GM12878 (cell line): ENCODE measurements at regions not wholly inside any gene's neighbourhood (a gene's known extent, or its start where the extent isn't known, plus 50 kb on each side); places are given as distances from the start of the nearest gene placed in this dataset.
A peak's percentile ranks its signal among the peaks of the same experiment; 100 is the strongest.

ENCODE experiments used
- ATAC-seq: fragments of 200-7000 bp; cut with Tn5 transposase; 3 replicates; pipeline ENCODE4 v1.9.1; 2020; ENCODE audit warnings: mild to moderate bottlenecking, moderate library complexity
- BruUV-seq: library from RNA; stranded (reverse); fragments of 400-500 nt; replicated peaks from 2 replicates; lab custom pipeline; 2021; lab: Mats Ljungman, UMichigan
- CTCF ChIA-PET: fragments of 300-600 bp; sonication (Branson Sonifier 250); formaldehyde crosslinking; extraction: SDS; loops from one replicate; lab custom pipeline; 2021; ENCODE audit warnings: inconsistent platforms; lab: Yijun Ruan, JAX
- POLR2A ChIA-PET: fragments of 350-600 bp; formaldehyde crosslinking; extraction: SDS; loops from one replicate; lab custom pipeline; 2021; ENCODE audit warnings: inconsistent platforms; lab: Charles Lee
- RAD21 ChIA-PET: fragments of 300-600 bp; sonication (Branson Sonifier 250); formaldehyde crosslinking; loops from one replicate; lab custom pipeline; 2023; ENCODE audit warnings: antibody characterized with exemption; ENCODE audit not compliant: unreplicated experiment; lab: Charles Lee
- SMC1A ChIA-PET: fragments of 300-600 bp; sonication (Branson Sonifier 250); formaldehyde crosslinking; loops from one replicate; lab custom pipeline; 2023; ENCODE audit not compliant: unreplicated experiment, uncharacterized antibody; lab: Charles Lee
- DNase-seq: peaks from one replicate; pipeline ENCODE4 v3.0.0-alpha.2; 2011; ENCODE audit warnings: low read depth, low spot score
- FAIRE-seq: peaks from 3 replicates; lab custom pipeline; 2011; peaks lifted over from hg19 to GRCh38; lab: Jason Lieb, UNC
- H2AFZ ChIP-seq: 2 replicates; pipeline ENCODE4 v1.6.0; 2011; ENCODE audit warnings: low read depth, low read length, control low read depth; ENCODE audit not compliant: control insufficient read depth
- H3K27ac ChIP-seq: 2 replicates; pipeline ENCODE4 v1.5.1; 2011; ENCODE audit warnings: control low read depth; ENCODE audit not compliant: control insufficient read depth, insufficient read depth
- H3K27me3 ChIP-seq, 2 experiments: replicated peaks in 1 of 2; 2 replicates each; pipeline versions ENCODE4 v1.6.0 to v1.6.1; 2011; ENCODE audit warnings: low read length in 1 of 2; ENCODE audit not compliant: control insufficient read depth in 2 of 2, insufficient read depth in 2 of 2
- H3K36me3 ChIP-seq, 2 experiments: 2 replicates each; pipeline ENCODE4 v1.5.1; 2011; ENCODE audit warnings: low read length in 1 of 2; ENCODE audit not compliant: control insufficient read depth in 2 of 2, insufficient read depth in 2 of 2
- H3K4me1 ChIP-seq: 2 replicates; pipeline ENCODE4 v1.6.1; 2011; ENCODE audit warnings: mild to moderate bottlenecking, low read length, moderate library complexity, mixed read lengths; ENCODE audit not compliant: control insufficient read depth, insufficient read depth
- H3K4me2 ChIP-seq: 2 replicates; pipeline ENCODE4 v1.6.0; 2011; ENCODE audit warnings: control low read depth; ENCODE audit not compliant: control insufficient read depth, insufficient read depth
- H3K4me3 ChIP-seq: fragments of 200-600 bp; sonication (generic); 2 replicates; pipeline ENCODE4 v1.5.1; 2016
- H3K79me2 ChIP-seq: 2 replicates; pipeline ENCODE4 v1.6.0; 2011; ENCODE audit warnings: low read length; ENCODE audit not compliant: control insufficient read depth, insufficient read depth
- H3K9ac ChIP-seq: 2 replicates; pipeline ENCODE4 v1.8.0; 2011; ENCODE audit warnings: low read length, control low read depth, mixed read lengths; ENCODE audit not compliant: control insufficient read depth, insufficient read depth
- H3K9me3 ChIP-seq: replicated peaks from 3 replicates; pipeline ENCODE4 v1.5.1; 2011; ENCODE audit warnings: mild to moderate bottlenecking, low read length; ENCODE audit not compliant: control insufficient read depth, insufficient read depth
- H4K20me1 ChIP-seq: 2 replicates; pipeline ENCODE4 v1.6.0; 2011; ENCODE audit not compliant: control insufficient read depth, insufficient read depth
- BCL11A ChIP-seq: IDR thresholded peaks from 2 replicates; pipeline ENCODE4 v1.6.1; 2011; ENCODE audit warnings: low read depth, low read length
- DPF2 ChIP-seq: fragments of 450-650 bp; IDR thresholded peaks from 2 replicates; pipeline ENCODE4 v1.6.1; 2017; ENCODE audit warnings: mild to moderate bottlenecking
- EED ChIP-seq: sonication (generic); IDR thresholded peaks from 2 replicates; pipeline ENCODE4 v1.6.1; 2016; ENCODE audit warnings: antibody characterized with exemption, low read depth
- ETV6 ChIP-seq, 2 experiments: fragments of 450-650 bp in 1 of 2; IDR thresholded peaks in 1 of 2; conservative IDR thresholded peaks in 1 of 2; 2 replicates each; pipeline ENCODE4 v1.6.1; 2014; ENCODE audit warnings: antibody characterized with exemption in 1 of 2, borderline replicate concordance in 1 of 2, low read depth in 1 of 2, mild to moderate bottlenecking in 1 of 2, moderate library complexity in 1 of 2
- HDAC6 ChIP-seq: fragments of 200-600 bp; sonication (generic); IDR thresholded peaks from one replicate; pipeline ENCODE4 v1.8.0; 2017; ENCODE audit warnings: antibody characterized with exemption; ENCODE audit not compliant: unreplicated experiment
- LARP7 ChIP-seq: fragments of 450-650 bp; IDR thresholded peaks from 2 replicates; pipeline ENCODE4 v1.6.1; 2017; ENCODE audit warnings: mild to moderate bottlenecking
- MTA3 ChIP-seq: IDR thresholded peaks from 2 replicates; pipeline ENCODE4 v1.6.1; 2012; ENCODE audit warnings: low read length, inconsistent platforms, borderline replicate concordance
- NRF1 ChIP-seq: conservative IDR thresholded peaks from 2 replicates; pipeline ENCODE4 v1.6.1; 2011; ENCODE audit warnings: mild to moderate bottlenecking, low read depth, low read length, improper control_type of control experiment
- POLR2A ChIP-seq: IDR thresholded peaks from 2 replicates; pipeline ENCODE4 v1.6.1; 2011; ENCODE audit warnings: low read depth, mild to moderate bottlenecking, low read length
- RUNX3 ChIP-seq: IDR thresholded peaks from 2 replicates; pipeline ENCODE4 v1.6.1; 2012; ENCODE audit warnings: low read length, inconsistent platforms
- SIX5 ChIP-seq: IDR thresholded peaks from 2 replicates; pipeline ENCODE4 v1.6.1; 2011; ENCODE audit warnings: mild to moderate bottlenecking, low read depth, low read length, moderate library complexity; ENCODE audit not compliant: severe bottlenecking
- SUPT20H ChIP-seq: IDR thresholded peaks from 2 replicates; pipeline ENCODE4 v1.6.1; 2011; ENCODE audit warnings: low read depth, mild to moderate bottlenecking, low read length, moderate library complexity, borderline replicate concordance; ENCODE audit not compliant: control insufficient read depth
- WGBS: methylation state at CpG from one replicate; pipeline ENCODE4 v1.1.6; 2016; ENCODE audit warnings: low lambda C conversion rate; ENCODE audit not compliant: insufficient replicate concordance, insufficient coverage; ENCODE audit errors: missing lambda C conversion rate; 5-methylcytosine and 5-hydroxymethylcytosine counted together
- in situ Hi-C: fragments of 300-500 bp; cut with MboI; formaldehyde crosslinking; loops from 9 replicates; pipeline ENCODE4 v1.14.3; 2018; ENCODE audit warnings: mixed read lengths
- intact Hi-C: fragments of 100-400 bp; cut with micrococcal nuclease; formaldehyde crosslinking; loops from one replicate; pipeline ENCODE4 v1.14.2; 2022; ENCODE audit not compliant: unreplicated experiment
- TF ChIP-seq, protein P1 (sequence below): IDR thresholded peaks from 2 replicates; pipeline ENCODE4 v1.6.1; 2011; ENCODE audit warnings: low read depth, mild to moderate bottlenecking, low read length, moderate library complexity, borderline replicate concordance; ENCODE audit errors: extremely low read depth
- TF ChIP-seq, protein P2 (sequence below): fragments of 450-650 bp; IDR thresholded peaks from 2 replicates; pipeline ENCODE4 v1.6.1; 2016; ENCODE audit warnings: mild to moderate bottlenecking

- Histone ChIP-seq H3K79me2 (no peaks in the 10 kb centered on the region), H2AFZ (no peak overlapping the region), H3K9me3 (no peaks in the 10 kb centered on the region), H4K20me1 (no peaks in the 10 kb centered on the region), H3K9ac (no peak overlapping the region), H3K4me3 (no peak overlapping the region), H3K4me2 (no peak overlapping the region), H3K36me3 (no peaks in the 10 kb centered on the region), H3K27ac (no peak overlapping the region), H3K4me1 (no peaks in the 10 kb centered on the region), H3K27me3 (no peaks in the 10 kb centered on the region)
- ATAC-seq (no peak), DNase-seq (no peak), FAIRE-seq (no peak)
- ChIA-PET RAD21 (interaction anchor here (0.6 kb wide), 1 partner anchor 109 kb away, joined by 3 read pairs; no protein-coding TSS in a partner anchor), POLR2A (no interaction called here), CTCF (interaction anchor here (0.6 to 4.1 kb wide), 6 partner anchors 10 to 552 kb away, joined by 3 to 20 read pairs (median 8); partner anchors contain the start of gene SPRY1), SMC1A (interaction anchor here (1.5 to 3.0 kb wide), 2 partner anchors 10 to 552 kb away, joined by 4 to 12 read pairs; no protein-coding TSS in a partner anchor)
- intact Hi-C loops = loop anchor here (10.0 kb wide), 1 partner anchor 376 kb away; the partner anchor contains the start of gene SPRY1
- BruUV-seq = no TSS peak
- TF ChIP-seq SUPT20H (no peak), HDAC6 (no peak), DPF2 (no peak), BCL11A (no peak)
- TF ChIP-seq, protein P1, sequence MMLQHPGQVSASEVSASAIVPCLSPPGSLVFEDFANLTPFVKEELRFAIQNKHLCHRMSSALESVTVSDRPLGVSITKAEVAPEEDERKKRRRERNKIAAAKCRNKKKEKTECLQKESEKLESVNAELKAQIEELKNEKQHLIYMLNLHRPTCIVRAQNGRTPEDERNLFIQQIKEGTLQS = no peak
- 79% methylated on average over 3 of the region's 3 CpGs for WGBS
- in situ Hi-C loops = loop anchor here (5.0 to 10.0 kb wide), 2 partner anchors 334 to 491 kb away; no protein-coding TSS in a partner anchor
Measured at GRCh38 chr4:123770884-123771283, 374.3 kb downstream of the SPRY1 start.

GRCh38 chr4:123776267-123776666 lies 379.7 kb downstream of the SPRY1 start:
- Histone ChIP-seq H3K27ac (no peak overlapping the region), H3K4me3 (no peak overlapping the region), H3K4me2 (no peak overlapping the region), H3K79me2 (no peaks in the 10 kb centered on the region), H3K9me3 (no peaks in the 10 kb centered on the region), H4K20me1 (no peaks in the 10 kb centered on the region), H3K4me1 (peaks cover 3% of the 10 kb centered on the region; the same call in 1 of the 2 replicates), H3K27me3 (no peaks in the 10 kb centered on the region), H2AFZ (no peak overlapping the region), H3K9ac (no peak overlapping the region), H3K36me3 (no peaks in the 10 kb centered on the region)
- intact Hi-C loops = loop anchor here (10.0 kb wide), 1 partner anchor 381 kb away; the partner anchor contains the start of gene SPRY1
- in situ Hi-C loops = loop anchor here (10.0 kb wide), 1 partner anchor 329 kb away; no protein-coding TSS in a partner anchor
- 10% methylated on average over 1 of the region's 1 CpG for WGBS
- ChIA-PET SMC1A (interaction anchor here (1.1 to 1.4 kb wide), 2 partner anchors 9 to 548 kb away, joined by 3 read pairs; no protein-coding TSS in a partner anchor), CTCF (interaction anchor here (1.0 to 1.6 kb wide), 2 partner anchors 45 to 547 kb away, joined by 3 to 4 read pairs; no protein-coding TSS in a partner anchor), RAD21 (interaction anchor here (0.6 to 0.8 kb wide), 2 partner anchors 335 to 485 kb away, joined by 3 read pairs; no protein-coding TSS in a partner anchor), POLR2A (no interaction called here)
- FAIRE-seq (peak; percentile 49), DNase-seq (peak; percentile 25), ATAC-seq (peak; percentile 97)
- no TSS peak for BruUV-seq
- TF ChIP-seq SIX5 = no peak
- TF ChIP-seq RUNX3 = peak; percentile 30; the same call in 1 of the 2 replicates
- 0 out of 2 replicates have a peak, but pooled peaks have one; percentile 48 for TF ChIP-seq MTA3
- TF ChIP-seq, protein P2, sequence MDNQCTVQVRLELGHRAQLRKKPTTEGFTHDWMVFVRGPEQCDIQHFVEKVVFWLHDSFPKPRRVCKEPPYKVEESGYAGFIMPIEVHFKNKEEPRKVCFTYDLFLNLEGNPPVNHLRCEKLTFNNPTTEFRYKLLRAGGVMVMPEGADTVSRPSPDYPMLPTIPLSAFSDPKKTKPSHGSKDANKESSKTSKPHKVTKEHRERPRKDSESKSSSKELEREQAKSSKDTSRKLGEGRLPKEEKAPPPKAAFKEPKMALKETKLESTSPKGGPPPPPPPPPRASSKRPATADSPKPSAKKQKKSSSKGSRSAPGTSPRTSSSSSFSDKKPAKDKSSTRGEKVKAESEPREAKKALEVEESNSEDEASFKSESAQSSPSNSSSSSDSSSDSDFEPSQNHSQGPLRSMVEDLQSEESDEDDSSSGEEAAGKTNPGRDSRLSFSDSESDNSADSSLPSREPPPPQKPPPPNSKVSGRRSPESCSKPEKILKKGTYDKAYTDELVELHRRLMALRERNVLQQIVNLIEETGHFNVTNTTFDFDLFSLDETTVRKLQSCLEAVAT = no peak
- TF ChIP-seq NRF1 = no peak
- no peak for TF ChIP-seq LARP7
- no peak for TF ChIP-seq POLR2A
- no peak for TF ChIP-seq EED
- peak in 1 of 2 experiments; percentile 45; a peak in 1 of 4 replicates for TF ChIP-seq ETV6 (conservative IDR thresholded peaks at IDR 0.05 in 1 of 2, IDR thresholded peaks at IDR 0.05 in 1 of 2; ENCODE audit: borderline replicate concordance in 1 of 2, low read depth in 1 of 2)
